Mucosa of descending colon (tissue), 3 donors: ENCODE measurements at regions not wholly inside any gene's neighbourhood (a gene's known extent, or its start where the extent isn't known, plus 50 kb on each side); places are given as distances from the start of the nearest gene placed in this dataset.

Source experiments
- ATAC-seq: fragments of 200-7000 bp; cut with Tn5 transposase; one replicate; pipeline ENCODE4 v1.9.1; 2020; ENCODE audit warnings: mild to moderate bottlenecking, moderate library complexity
- DNase-seq, 3 donors: peaks; one replicate each; pipeline ENCODE4 v3.0.0-alpha.2; 2020
- H3K36me3 ChIP-seq: fragments of 200-600 bp; one replicate; pipeline ENCODE4 v1.8.0; 2021; ENCODE audit warnings: low read depth, mild to moderate bottlenecking
- H3K4me1 ChIP-seq: fragments of 200-600 bp; one replicate; pipeline ENCODE4 v1.8.0; 2021; ENCODE audit warnings: low read depth, mild to moderate bottlenecking
- H3K4me3 ChIP-seq: fragments of 200-600 bp; one replicate; pipeline ENCODE4 v1.8.0; 2021; ENCODE audit warnings: mild to moderate bottlenecking
- H3K9me3 ChIP-seq: fragments of 200-600 bp; one replicate; pipeline ENCODE4 v1.8.0; 2021; ENCODE audit warnings: mild to moderate bottlenecking
- CTCF ChIP-seq: fragments of 200-600 bp; IDR thresholded peaks from one replicate; pipeline ENCODE4 v1.8.0; 2022; ENCODE audit warnings: antibody characterized with exemption, mild to moderate bottlenecking
- intact Hi-C, 2 donors: fragments of 100-400 bp; cut with DNase I in 1 of 2; cut with micrococcal nuclease in 1 of 2; formaldehyde crosslinking; loops; one replicate each; pipeline versions ENCODE4 v1.11.0 to v1.11.1; 2022; cut with DNase I, micrococcal nuclease
- donor health status: DM: no; HTN: no; CAD: no; lungs with moderate emphysema.
- donor health status: DM: no; HTN: no; CAD: no.
- donor health status: DM: no; HTN: yes; CAD: no.

DNA sequence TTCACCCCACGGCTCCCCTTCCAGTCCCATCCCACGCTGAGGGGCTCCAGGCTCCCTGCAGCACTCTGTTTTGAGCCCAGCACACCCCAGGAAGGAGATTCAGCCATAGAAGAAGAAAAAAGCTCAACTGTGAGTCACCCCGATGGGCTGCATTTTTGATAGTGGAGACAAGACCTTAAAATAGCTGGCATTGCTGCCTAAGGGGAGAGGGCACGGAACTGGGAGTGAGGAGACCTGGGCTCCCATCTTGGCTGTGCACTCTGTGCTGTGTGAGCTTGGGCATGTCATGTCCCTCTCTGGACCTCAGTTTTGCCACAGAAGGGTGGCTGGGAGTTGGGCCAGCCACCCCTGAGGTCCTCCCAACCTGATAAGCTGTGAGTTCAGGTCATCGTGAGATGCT lies 57.2 kb upstream of the SMAD6 start:
- DNase-seq (no peak), ATAC-seq (no peak)
- Histone ChIP-seq H3K9me3 (no peaks in the 10 kb centered on the region), H3K4me3 (no peak overlapping the region), H3K4me1 (no peaks in the 10 kb centered on the region), H3K36me3 (no peaks in the 10 kb centered on the region)
- intact Hi-C loops, result no loop called here
- no peak for TF ChIP-seq CTCF

DNA sequence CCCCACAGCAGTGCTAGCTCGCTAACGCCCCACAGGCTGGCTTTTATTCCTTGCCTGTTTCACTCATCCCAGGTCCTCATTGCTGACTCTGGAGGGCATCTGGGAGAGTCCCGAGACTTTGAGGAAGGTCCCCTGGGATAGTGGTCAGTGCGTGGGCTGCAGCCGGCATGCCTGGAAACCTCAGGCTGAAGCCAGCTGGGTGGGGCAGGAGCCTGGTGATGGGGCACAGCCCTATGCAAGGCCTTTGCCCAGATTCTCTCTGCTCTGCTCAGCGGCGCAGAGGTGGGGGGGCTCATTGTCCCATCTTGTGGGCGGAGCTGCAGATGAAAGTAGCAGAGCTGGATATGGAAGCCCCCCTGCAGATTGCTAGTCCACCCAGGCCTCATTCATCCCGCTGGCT lies 55.7 kb upstream of the SMAD6 start:
- intact Hi-C loops, result no loop called here
- H3K9me3 ChIP-seq, result no peaks in the 10 kb centered on the region
- H3K4me1 ChIP-seq, result no peaks in the 10 kb centered on the region
- no peak for ATAC-seq
- H3K36me3 ChIP-seq, result no peaks in the 10 kb centered on the region
- DNase-seq, result no peak
- TF ChIP-seq CTCF, result no peak
- H3K4me3 ChIP-seq, result no peak overlapping the region

GRCh38 chr15:66646799-66647198 lies 55.2 kb upstream of the SMAD6 start:
- Histone ChIP-seq H3K4me3 (no peak overlapping the region), H3K9me3 (no peaks in the 10 kb centered on the region), H3K36me3 (no peaks in the 10 kb centered on the region), H3K4me1 (no peaks in the 10 kb centered on the region)
- no peak for DNase-seq
- intact Hi-C loops, result no loop called here
- TF ChIP-seq CTCF, result no peak
- ATAC-seq, result no peak

- Histone ChIP-seq H3K9me3 (no peaks in the 10 kb centered on the region), H3K4me3 (no peak overlapping the region), H3K36me3 (no peaks in the 10 kb centered on the region), H3K4me1 (no peaks in the 10 kb centered on the region)
- no peak for TF ChIP-seq CTCF
- DNase-seq (no peak), ATAC-seq (peak; percentile 47)
- intact Hi-C loops, result no loop called here
These were observed 54.7 kb upstream of the SMAD6 start for GRCh38 chr15:66647358-66647757.

DNA sequence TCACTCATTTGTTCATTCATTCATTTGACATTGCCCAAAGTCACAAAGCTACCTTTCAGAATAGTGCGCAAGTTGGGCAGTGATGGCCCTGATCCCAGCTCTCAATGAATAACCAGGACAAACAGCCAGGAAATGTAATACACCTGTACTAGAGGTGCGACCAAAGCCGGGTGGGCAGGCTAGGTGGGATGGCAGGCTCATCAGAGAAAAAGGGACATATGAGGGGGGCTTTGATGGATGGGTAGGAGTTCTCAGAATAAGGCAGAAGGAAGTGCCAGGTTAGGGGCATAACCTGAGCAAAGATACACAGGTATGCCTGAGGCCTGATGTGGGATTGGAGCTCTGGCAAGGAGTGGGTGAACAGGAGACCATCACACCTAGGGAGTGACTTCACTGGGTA lies 53.4 kb upstream of the SMAD6 start:
- no peaks in the 10 kb centered on the region for H3K4me1 ChIP-seq
- no peak for TF ChIP-seq CTCF
- ATAC-seq, result no peak
- no peak overlapping the region for H3K4me3 ChIP-seq
- DNase-seq, result no peak
- H3K9me3 ChIP-seq, result no peaks in the 10 kb centered on the region
- H3K36me3 ChIP-seq, result no peaks in the 10 kb centered on the region
- intact Hi-C loops, result no loop called here

DNA sequence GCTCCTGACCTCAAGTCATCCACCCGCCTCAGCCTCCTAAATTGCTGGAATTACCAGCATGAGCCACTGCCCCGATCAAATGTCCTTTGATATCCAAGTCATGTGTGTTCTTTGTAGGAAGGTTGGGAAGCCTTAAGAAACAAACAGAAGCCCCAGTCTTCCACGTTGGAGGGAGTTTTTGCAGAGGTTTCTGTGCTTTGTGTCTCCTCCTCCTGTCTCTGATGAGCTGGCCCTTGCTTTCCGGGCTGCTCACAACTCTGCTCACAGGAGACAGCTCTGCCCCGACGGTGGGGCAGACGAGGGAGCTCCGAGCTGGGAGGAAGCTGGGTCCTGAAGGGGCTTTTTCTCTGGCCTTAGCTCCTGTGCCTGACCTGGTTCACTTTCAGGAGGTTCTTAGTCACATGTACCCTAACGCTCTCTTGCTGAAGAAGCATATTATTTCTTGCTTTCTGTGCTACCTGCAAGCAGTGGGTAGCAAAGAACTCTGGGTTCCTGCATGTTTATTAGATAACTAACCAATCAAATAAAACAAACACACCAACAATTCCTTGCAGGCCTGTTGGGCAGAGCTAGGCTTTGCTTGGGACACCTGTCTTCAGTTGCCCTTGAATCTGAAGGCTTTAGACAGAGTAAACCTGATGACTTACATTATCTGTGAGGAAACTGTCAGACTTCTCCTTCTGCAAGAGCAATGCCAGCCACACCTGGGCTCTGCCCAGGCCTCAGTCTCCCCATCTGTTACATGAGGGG lies 52.6 kb upstream of the SMAD6 start:
- no peak overlapping the region for H3K4me3 ChIP-seq
- intact Hi-C loops, result no loop called here
- ATAC-seq, result no peak
- H3K4me1 ChIP-seq, result no peaks in the 10 kb centered on the region
- H3K36me3 ChIP-seq, result no peaks in the 10 kb centered on the region
- no peak for TF ChIP-seq CTCF
- DNase-seq, result no peak
- no peaks in the 10 kb centered on the region for H3K9me3 ChIP-seq
